Kidney epithelial cell (primary cell): ENCODE measurements at regions not wholly inside any gene's neighbourhood (a gene's known extent, or its start where the extent isn't known, plus 50 kb on each side); places are given as distances from the start of the nearest gene placed in this dataset.

ENCODE experiments used
- DNase-seq: peaks from one replicate; pipeline ENCODE4 v3.0.0-alpha.2; 2010; ENCODE audit warnings: low read depth
- H3K27me3 ChIP-seq: 2 replicates; pipeline ENCODE4 v1.6.0; 2011; ENCODE audit warnings: low read length; ENCODE audit not compliant: control insufficient read depth, insufficient read depth
- H3K36me3 ChIP-seq: 2 replicates; pipeline ENCODE4 v1.5.1; 2011; ENCODE audit warnings: low read length; ENCODE audit not compliant: control insufficient read depth, insufficient read depth
- H3K4me3 ChIP-seq: 2 replicates; pipeline ENCODE4 v1.5.1; 2011; ENCODE audit warnings: low read depth, mild to moderate bottlenecking, control low read depth, low read length
- CTCF ChIP-seq: IDR thresholded peaks from 2 replicates; pipeline ENCODE4 v1.5.1; 2011; ENCODE audit warnings: mild to moderate bottlenecking, moderate library complexity, low read length, control low read depth, inconsistent platforms; ENCODE audit not compliant: insufficient read depth, poor library complexity, severe bottlenecking

DNA sequence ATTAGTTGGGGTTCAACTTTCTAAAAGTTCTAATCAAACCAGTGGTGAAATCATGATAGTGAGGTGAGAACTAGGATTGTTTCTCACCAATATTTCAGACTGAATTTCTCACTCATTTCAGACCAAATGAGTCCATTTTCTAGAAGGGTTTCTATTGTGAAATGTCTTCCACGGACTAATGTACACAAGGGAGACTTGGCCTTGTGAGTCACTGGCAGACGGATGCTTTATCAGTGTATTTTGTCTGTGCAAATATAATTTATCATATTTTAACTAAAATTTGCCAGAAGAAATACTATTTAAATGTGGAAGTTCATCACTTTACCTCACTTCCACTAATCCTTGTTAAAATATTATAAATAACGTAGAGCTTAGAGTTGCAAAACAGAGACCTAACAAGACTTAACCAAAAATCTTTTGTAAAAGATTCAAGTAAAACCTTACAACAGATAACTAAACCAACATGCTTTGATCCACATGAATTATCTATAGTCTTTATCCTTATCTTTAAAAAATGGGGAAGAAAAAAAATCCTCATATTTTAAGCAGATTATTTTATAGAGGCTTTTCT lies 506.0 kb upstream of the FAM241A start:
- Histone ChIP-seq H3K4me3 (no peak overlapping the region), H3K36me3 (no peaks in the 10 kb centered on the region), H3K27me3 (no peaks in the 10 kb centered on the region)
- no peak for DNase-seq
- no peak for TF ChIP-seq CTCF

GRCh38 chr4:111639876-111640275 lies 505.4 kb upstream of the FAM241A start:
- peak overlapping the region; percentile 1 for H3K4me3 ChIP-seq
- DNase-seq, result no peak
- no peaks in the 10 kb centered on the region for H3K27me3 ChIP-seq
- no peaks in the 10 kb centered on the region for H3K36me3 ChIP-seq
- no peak for TF ChIP-seq CTCF

DNA sequence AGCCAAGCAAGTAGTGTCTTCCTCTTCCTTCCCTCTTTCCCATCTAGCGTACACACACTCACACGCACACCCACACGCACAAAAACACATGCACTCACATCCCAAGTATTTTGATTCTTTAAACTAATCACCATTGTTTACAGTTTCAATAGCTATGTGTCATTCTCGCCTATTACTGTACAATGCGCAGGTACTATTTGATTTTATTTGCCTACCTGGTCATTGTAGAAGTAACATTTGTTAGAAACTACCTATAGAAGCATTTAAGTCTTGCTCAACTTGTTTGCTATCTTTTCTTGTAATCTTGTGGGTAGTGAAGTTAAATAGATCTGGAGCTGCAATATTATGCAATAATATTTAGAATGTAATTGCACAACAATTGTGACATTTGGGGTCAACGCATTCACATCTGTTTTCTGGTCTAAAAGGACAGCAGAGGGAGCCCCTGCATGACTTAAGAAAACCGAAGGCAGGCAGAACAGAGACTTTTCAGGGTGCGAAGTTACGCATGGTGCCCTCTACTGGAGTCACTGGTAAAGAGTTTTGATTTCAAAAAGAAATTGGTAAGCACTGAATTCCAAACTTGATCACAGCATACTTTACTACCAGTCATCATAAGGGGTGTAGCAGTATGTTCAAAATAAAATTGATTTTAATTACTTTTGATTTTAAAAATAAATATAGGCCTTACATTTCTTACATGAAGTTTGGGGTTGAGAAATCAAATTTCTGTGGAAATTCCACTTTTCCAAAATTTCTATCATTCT lies 503.3 kb upstream of the FAM241A start:
- Histone ChIP-seq H3K4me3 (no peak overlapping the region), H3K27me3 (no peaks in the 10 kb centered on the region), H3K36me3 (no peaks in the 10 kb centered on the region)
- DNase-seq, result peak; percentile 65
- TF ChIP-seq CTCF, result peak; percentile 92

DNA sequence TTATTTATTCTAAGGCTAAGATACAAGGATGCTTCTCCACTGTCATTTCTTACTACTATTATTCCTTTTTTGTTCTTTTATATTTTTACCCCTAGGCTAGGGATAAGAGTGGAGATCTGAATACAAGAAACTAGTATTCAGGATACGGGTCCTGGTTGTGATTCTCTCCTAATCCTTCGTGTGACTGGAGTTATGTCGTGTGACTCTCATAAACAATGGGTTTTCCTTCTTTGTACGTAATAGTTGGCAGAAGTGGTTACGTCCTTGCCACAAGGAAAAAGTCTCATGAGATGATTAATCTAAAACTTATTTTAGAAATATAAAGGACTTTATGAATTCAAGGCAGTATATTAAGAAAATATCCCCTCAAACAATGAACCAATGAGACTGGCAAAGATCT lies 497.2 kb upstream of the FAM241A start:
- Histone ChIP-seq H3K4me3 (no peak overlapping the region), H3K27me3 (no peaks in the 10 kb centered on the region), H3K36me3 (no peaks in the 10 kb centered on the region)
- TF ChIP-seq CTCF, result no peak
- DNase-seq, result no peak

- H3K27me3 ChIP-seq, result no peaks in the 10 kb centered on the region
- no peak for DNase-seq
- H3K4me3 ChIP-seq, result no peak overlapping the region
- H3K36me3 ChIP-seq, result no peaks in the 10 kb centered on the region
- TF ChIP-seq CTCF, result no peak
Measured at GRCh38 chr4:111649308-111649707, 495.9 kb upstream of the FAM241A start.

DNA sequence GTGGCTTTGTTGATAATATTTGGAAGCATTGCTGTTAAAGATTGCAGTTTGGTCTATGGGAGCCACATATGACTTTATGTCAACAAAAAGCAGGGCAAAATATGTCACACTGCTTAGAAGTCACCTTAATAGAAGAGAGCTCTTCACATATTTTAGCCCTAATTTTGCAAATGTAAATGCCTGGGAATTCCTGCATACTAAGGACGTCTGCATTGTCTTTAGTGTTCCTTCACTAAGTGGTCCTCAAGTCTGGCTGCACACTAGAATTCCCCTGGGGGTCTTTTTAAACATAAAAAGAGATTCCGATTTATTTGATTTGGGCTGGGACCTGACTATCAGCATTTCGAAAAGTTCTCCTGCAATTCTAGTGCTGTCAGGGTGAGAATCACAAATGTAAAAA lies 495.1 kb upstream of the FAM241A start:
- DNase-seq, result no peak
- Histone ChIP-seq H3K27me3 (no peaks in the 10 kb centered on the region), H3K36me3 (no peaks in the 10 kb centered on the region), H3K4me3 (no peak overlapping the region)
- no peak for TF ChIP-seq CTCF
